HG02970 (cell line): ENCODE measurements at regions not wholly inside any gene's neighbourhood (a gene's known extent, or its start where the extent isn't known, plus 50 kb on each side); places are given as distances from the start of the nearest gene placed in this dataset.
"Not testable (repeated sequence)": the region's sequence is repeated elsewhere in the genome, so short reads cannot be mapped to it uniquely, and the experiment has no call there.

ENCODE experiments used
- ATAC-seq: cut with Tn5 transposase; IDR thresholded peaks from one replicate; pipeline ENCODE4 v1.9.1; 2021; ENCODE audit warnings: mild to moderate bottlenecking, moderate library complexity, moderate number of reproducible peaks; ENCODE audit not compliant: unreplicated experiment, low FRiP score

- ATAC-seq: no peak
Observed at GRCh38 chr9:75653335-75653734, 237.1 kb upstream of the PCSK5 start.

DNA sequence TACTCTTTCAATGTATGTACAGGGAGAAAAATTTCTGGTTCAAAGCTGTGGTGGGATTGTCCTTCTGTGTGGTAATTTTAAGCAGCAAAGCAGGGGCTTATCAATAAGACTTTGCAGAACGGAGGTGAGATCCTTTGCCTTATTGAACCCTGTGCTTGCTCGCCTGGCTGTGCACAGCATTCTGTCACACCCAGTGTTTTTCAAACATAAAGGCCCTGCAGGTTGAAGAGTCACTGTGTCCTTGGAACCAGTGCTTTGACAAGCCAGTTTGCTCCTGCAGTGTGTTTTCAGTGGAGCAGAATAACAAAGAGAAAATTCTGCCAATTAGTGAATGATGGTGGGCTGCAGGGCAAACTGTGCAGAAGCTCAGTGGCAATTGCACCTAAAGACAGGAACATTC, 236.7 kb upstream of the PCSK5 start:
- ATAC-seq: no peak

DNA sequence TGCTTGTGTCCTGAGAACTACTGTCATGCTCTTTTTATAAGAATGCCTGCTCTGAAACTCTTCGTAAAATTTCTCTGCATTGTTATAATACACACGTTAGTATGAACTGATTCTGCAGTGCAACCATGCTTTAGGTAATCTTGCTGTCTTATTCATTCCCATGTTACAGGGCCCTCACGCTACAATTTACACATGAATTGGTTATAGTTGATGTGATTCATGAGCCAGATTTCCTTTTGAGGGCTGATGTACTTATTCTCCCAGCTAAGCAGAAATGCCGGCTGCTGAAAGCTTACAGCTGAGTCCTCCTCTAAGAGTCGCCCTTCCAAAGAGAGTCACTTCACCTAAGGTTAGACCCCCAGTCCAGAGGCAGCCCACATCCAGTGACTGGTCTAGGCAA, 233.5 kb upstream of the PCSK5 start:
- ATAC-seq: no peak

DNA sequence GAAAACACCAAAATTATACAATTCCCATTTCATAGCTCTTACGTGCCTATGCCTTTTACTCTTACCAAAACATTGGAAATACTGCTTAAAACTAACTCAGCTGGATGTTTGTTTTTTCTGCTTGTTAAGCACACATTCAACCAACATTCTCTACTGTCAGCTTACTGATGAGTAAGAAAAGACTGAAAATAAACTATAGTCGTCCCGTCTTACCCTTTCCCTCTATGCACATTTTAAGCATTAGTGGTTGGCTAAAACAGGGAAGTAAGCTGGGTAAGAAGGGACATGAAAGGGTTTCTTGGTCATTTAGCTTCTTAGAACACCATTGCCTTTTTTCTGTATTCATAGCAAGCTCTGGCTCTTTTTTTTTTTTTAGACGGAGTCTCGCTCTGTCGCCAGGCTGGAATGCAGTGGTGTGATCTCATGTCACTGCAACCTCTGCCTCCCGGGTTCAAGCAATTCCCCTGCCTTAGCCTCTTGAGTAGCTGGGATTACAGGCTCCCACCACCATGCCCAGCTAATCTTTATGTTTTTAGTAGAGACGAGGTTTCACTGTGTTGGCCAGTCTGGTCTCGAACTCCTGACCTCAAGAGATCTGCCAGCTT, 232.1 kb upstream of the PCSK5 start:
- no peak for ATAC-seq

DNA sequence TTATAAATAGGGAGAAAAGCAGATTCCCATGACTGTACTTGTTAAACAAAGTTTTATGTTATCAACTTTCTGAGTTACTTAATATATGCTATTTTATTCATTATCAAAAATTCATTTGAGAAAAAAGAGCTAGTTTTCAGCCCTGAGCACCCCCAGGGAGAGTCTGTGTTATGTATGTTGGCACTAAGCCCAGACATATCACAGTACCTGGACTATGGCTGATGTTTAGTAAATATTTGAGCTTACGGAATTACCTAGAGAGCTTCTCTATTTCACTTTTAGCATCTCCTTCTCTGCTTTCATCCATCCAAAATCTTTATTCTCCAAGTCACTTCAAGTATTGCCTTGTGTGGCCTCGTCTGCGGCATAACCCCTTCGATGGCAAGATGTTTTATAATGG, 225.9 kb upstream of the PCSK5 start:
- ATAC-seq: no peak

DNA sequence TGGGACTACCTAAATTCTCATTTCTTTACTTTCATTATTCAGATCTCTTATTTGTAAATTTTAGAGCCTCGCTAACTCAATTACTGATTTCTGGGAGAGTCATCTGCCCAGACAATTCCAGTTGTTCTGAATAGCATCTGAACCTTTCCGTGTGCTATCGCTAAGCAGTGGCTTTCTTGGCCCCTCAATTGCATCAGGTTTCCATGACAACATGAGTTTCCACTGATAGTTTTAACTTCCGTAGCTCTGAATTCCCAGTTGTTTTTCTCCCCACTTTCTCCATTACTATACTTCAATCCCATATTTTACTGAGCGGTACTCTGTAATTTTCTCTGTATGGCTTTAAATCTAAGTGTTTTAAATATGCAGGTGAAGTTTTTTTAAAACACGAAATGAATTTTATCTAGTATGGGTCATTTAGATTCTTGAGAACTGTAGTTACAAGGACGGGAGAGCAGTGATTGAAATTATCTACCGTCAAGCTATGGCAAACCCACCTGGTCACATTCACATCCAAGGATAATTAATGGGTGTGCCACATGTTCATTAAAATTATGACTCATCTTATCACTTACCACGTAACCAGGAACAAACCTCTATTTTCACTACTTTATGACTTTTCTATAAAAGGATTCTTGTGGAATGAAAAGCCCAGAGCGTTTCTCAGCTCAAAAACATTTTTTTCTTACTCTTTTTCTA, 223.5 kb upstream of the PCSK5 start:
- ATAC-seq: no peak

GRCh38 chr9:75669721-75670120, 220.8 kb upstream of the PCSK5 start:
- no peak for ATAC-seq

- ATAC-seq: no peak
Observed at GRCh38 chr9:75671354-75671753, 219.1 kb upstream of the PCSK5 start.

DNA sequence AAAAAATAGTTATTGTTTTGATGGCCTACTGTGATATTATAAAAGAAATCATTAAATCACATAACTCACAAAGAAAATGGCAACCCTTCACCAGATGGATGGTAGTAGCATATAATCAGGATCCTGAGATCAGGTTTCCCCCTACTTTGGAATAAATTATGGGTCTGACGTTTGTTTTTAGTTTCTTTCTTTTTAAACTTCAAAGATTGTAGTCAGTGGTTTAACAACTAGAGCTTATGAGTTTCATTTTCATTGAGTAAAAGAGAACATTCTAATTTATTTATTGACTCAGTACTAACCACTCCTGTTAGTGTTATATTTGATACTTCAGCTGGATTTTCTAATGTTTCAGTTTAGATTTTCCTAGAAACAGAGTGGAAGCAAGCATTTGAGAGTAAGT, 218.0 kb upstream of the PCSK5 start:
- ATAC-seq: no peak

GRCh38 chr9:75683591-75683990, 206.9 kb upstream of the PCSK5 start:
- ATAC-seq: no peak

- no peak for ATAC-seq
Observed at GRCh38 chr9:75685062-75685461, 205.4 kb upstream of the PCSK5 start.

GRCh38 chr9:75687359-75687953, 203.0 kb upstream of the PCSK5 start:
- ATAC-seq: no peak

- not testable (repeated sequence) for ATAC-seq
Observed at GRCh38 chr9:75690551-75690950, 199.9 kb upstream of the PCSK5 start.

GRCh38 chr9:75691408-75691807, 199.1 kb upstream of the PCSK5 start:
- no peak for ATAC-seq

DNA sequence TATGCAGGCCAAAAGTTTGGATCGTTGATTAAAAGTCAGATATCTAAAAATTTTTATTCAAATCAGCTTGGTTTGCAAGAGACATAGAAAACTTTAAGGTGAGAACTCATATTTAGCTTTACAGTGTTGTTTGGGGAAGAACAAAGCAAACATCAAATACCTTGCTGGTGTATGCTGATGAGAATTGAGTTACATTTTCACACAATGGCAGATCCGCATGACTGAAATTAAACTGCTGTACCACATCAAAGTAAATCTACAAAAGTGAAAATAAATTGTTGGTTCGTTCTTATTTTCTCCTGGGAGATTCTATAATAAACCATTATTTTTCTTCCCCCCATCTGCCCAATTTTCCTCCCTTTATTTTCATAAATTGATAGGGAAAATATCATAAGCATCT, 198.2 kb upstream of the PCSK5 start:
- no peak for ATAC-seq

GRCh38 chr9:75695921-75696320, 194.6 kb upstream of the PCSK5 start:
- no peak for ATAC-seq

DNA sequence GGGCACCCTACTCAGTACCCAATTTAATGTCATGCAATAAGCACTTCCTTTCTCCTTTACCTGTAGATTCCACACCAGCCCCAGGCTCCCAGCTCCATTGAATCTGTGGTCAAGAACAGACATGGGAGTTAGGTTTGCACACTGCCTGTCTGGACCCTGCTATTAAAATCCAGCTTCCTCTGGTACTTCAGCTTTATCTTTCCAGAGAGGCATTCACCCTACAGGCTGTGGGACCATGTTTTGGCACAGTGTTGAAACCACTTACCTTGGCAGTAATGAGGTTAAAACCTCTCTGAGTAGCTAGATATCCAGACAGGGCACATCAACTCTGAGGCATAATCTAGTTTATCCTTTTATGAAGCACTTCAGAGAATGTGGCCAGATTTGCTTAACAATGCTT, 191.5 kb upstream of the PCSK5 start:
- ATAC-seq: no peak

DNA sequence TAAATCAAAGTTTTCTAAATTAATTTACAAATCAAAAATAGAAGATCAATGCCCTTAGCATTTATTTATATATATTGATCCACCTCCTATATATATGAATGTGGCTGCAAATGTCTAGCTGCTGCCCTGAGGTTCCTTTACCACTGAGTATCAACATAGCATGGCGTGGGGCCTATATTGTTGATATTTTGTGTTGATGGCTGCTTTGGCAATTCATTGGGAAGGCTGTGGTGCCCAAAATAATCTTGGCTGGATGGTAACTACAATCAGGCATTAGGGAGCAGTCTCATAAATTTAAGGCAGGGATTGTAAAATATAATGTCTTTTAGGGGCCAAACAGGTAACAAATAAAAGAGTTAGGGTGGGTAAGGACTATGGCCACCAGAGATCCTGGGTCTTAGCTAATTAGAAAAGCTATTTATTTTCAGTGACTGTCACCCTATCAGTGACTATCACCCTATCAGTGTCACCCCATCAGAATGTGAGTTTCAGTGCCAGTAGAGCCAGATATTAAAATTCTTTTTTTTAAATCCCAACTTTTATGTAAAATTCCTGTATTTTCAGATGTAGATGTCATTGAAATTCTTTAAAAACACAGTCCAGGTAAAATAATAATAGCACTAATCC, 190.7 kb upstream of the PCSK5 start:
- no peak for ATAC-seq

GRCh38 chr9:75700252-75700640, 190.2 kb upstream of the PCSK5 start:
- no peak for ATAC-seq

- no peak for ATAC-seq
Observed at GRCh38 chr9:75707191-75707590, 183.3 kb upstream of the PCSK5 start.

- no peak for ATAC-seq
Observed at GRCh38 chr9:75709698-75710097, 180.8 kb upstream of the PCSK5 start.

DNA sequence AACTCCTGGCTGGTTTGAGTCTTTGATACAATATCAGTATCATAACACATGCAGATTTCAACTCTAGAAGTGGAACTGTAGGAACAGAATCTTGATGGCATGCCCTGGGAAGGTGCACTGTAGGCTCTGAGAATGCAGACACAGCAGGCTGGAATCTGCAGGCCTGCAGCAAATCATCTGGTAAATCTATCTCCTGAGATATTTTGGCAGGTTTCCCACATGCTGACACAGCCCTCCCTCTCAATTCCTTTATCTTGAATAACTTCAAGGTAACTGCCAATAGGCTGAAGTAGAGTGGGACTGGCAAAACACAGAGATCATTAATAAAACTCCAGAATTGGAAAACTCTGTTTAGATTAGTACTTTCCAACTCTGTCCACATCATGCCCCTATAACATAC, 177.8 kb upstream of the PCSK5 start:
- no peak for ATAC-seq
